IMR-90 (cell line): ENCODE measurements at regions not wholly inside any gene's neighbourhood (a gene's known extent, or its start where the extent isn't known, plus 50 kb on each side); places are given as distances from the start of the nearest gene placed in this dataset.
"Not testable (repeated sequence)": the region's sequence is repeated elsewhere in the genome, so short reads cannot be mapped to it uniquely, and the experiment has no call there.

Source experiments
- ATAC-seq: fragments of 200-7000 bp; cut with Tn5 transposase; 2 replicates; pipeline ENCODE4 v1.9.1; 2020; ENCODE audit warnings: low read depth, mild to moderate bottlenecking, moderate library complexity
- BruUV-seq: library from RNA; stranded (reverse); fragments of 400-500 nt; replicated peaks from 2 replicates; lab custom pipeline; 2021; lab: Mats Ljungman, UMichigan
- CTCF ChIA-PET: fragments of 300-600 bp; formaldehyde crosslinking; extraction: SDS; loops from one replicate; lab custom pipeline; 2021; ENCODE audit warnings: antibody characterized with exemption; lab: Yijun Ruan, JAX
- POLR2A ChIA-PET: fragments of 300-600 bp; sonication (Branson Sonifier 250); formaldehyde crosslinking; loops from one replicate; lab custom pipeline; 2022; ENCODE audit warnings: antibody characterized with exemption; ENCODE audit not compliant: unreplicated experiment; lab: Charles Lee
- DNase-seq: peaks from one replicate; pipeline ENCODE4 v3.0.0; 2013
- H2AFZ ChIP-seq: replicated peaks from 2 replicates; pipeline ENCODE3; 2013; ENCODE audit warnings: low read length, mild to moderate bottlenecking; ENCODE audit not compliant: poor library complexity
- H2AK5ac ChIP-seq: 2 replicates; pipeline ENCODE4 v1.6.1; 2013; ENCODE audit warnings: low read depth, low read length, inconsistent platforms
- H2AK9ac ChIP-seq: replicated peaks from 2 replicates; pipeline ENCODE3; 2013; ENCODE audit warnings: mild to moderate bottlenecking, low read depth, low read length, moderate library complexity; ENCODE audit not compliant: poor library complexity
- H2BK120ac ChIP-seq: 2 replicates; pipeline ENCODE4 v1.6.1; 2013; ENCODE audit warnings: low read depth, low read length, inconsistent platforms
- H2BK15ac ChIP-seq: 3 replicates; pipeline ENCODE4 v1.6.1; 2013; ENCODE audit warnings: low read depth, low read length, inconsistent platforms
- H2BK20ac ChIP-seq: 2 replicates; pipeline ENCODE4 v1.6.1; 2013; ENCODE audit warnings: low read depth, mild to moderate bottlenecking, inconsistent platforms, low read length, moderate library complexity
- H2BK5ac ChIP-seq: 2 replicates; pipeline ENCODE4 v1.6.1; 2013; ENCODE audit warnings: mild to moderate bottlenecking, low read depth, low read length, inconsistent platforms; ENCODE audit not compliant: poor library complexity, severe bottlenecking
- H3K14ac ChIP-seq: replicated peaks from 2 replicates; pipeline ENCODE4 v1.6.1; 2013; ENCODE audit warnings: low read depth, low read length, inconsistent platforms
- H3K18ac ChIP-seq: 2 replicates; pipeline ENCODE4 v1.6.1; 2013; ENCODE audit warnings: low read depth, low read length, control low read depth
- H3K23ac ChIP-seq: 2 replicates; pipeline ENCODE4 v1.6.1; 2013; ENCODE audit warnings: low read depth, low read length, inconsistent platforms
- H3K27ac ChIP-seq: 2 replicates; pipeline ENCODE4 v1.5.1; 2013; ENCODE audit warnings: mild to moderate bottlenecking, control low read depth, low read length; ENCODE audit not compliant: insufficient read depth
- H3K27me3 ChIP-seq: 2 replicates; pipeline ENCODE4 v1.6.1; 2013; ENCODE audit warnings: low read length; ENCODE audit not compliant: control insufficient read depth, insufficient read depth
- H3K36me3 ChIP-seq: 2 replicates; pipeline ENCODE4 v1.6.1; 2013; ENCODE audit warnings: low read length, mixed read lengths; ENCODE audit not compliant: control insufficient read depth, insufficient read depth
- H3K4ac ChIP-seq: 2 replicates; pipeline ENCODE4 v1.6.1; 2013; ENCODE audit warnings: low read depth, low read length, inconsistent platforms
- H3K4me1 ChIP-seq: 2 replicates; pipeline ENCODE4 v1.6.1; 2013; ENCODE audit warnings: low read length, mixed read lengths; ENCODE audit not compliant: control insufficient read depth, insufficient read depth
- H3K4me2 ChIP-seq: 2 replicates; pipeline ENCODE4 v1.6.1; 2013; ENCODE audit warnings: low read depth, mild to moderate bottlenecking, control low read depth, low read length, moderate library complexity
- H3K4me3 ChIP-seq: 2 replicates; pipeline ENCODE4 v1.5.1; 2013; ENCODE audit warnings: low read depth, mild to moderate bottlenecking, control low read depth, low read length, moderate library complexity; ENCODE audit not compliant: insufficient read depth
- H3K56ac ChIP-seq: 2 replicates; pipeline ENCODE4 v1.6.1; 2013; ENCODE audit warnings: low read length, inconsistent platforms; ENCODE audit not compliant: insufficient read depth; ENCODE audit errors: extremely low read depth
- H3K79me1 ChIP-seq, 2 experiments: 2 replicates each; pipeline ENCODE4 v1.6.1; 2013; ENCODE audit warnings: low read length in 2 of 2, inconsistent platforms in 1 of 2, low read depth in 1 of 2
- H3K9ac ChIP-seq: 2 replicates; pipeline ENCODE4 v1.6.1; 2013; ENCODE audit warnings: low read depth, low read length, control low read depth
- H3K9me1 ChIP-seq: 2 replicates; pipeline ENCODE4 v1.6.1; 2013; ENCODE audit warnings: low read length, inconsistent platforms; ENCODE audit not compliant: insufficient read depth
- H3K9me3 ChIP-seq: 2 replicates; pipeline ENCODE4 v1.6.1; 2013; ENCODE audit warnings: low read length; ENCODE audit not compliant: control insufficient read depth, insufficient read depth
- H4K20me1 ChIP-seq: 2 replicates; pipeline ENCODE4 v1.6.1; 2013; ENCODE audit warnings: low read length, inconsistent platforms; ENCODE audit not compliant: insufficient read depth
- H4K5ac ChIP-seq: 2 replicates; pipeline ENCODE4 v1.6.1; 2013; ENCODE audit warnings: mild to moderate bottlenecking, low read depth, low read length, control low read depth
- H4K8ac ChIP-seq, 2 experiments: 2 replicates each; pipeline ENCODE4 v1.6.1; 2013; ENCODE audit warnings: low read depth in 2 of 2, low read length in 2 of 2, control low read depth in 1 of 2, inconsistent platforms in 1 of 2
- H4K91ac ChIP-seq: 2 replicates; pipeline ENCODE4 v1.6.1; 2013; ENCODE audit warnings: low read depth, low read length, inconsistent platforms; ENCODE audit not compliant: insufficient read depth
- WGBS, 2 experiments: methylation state at CpG; one replicate each; pipeline versions ENCODE4 v1.1.5 to v1.1.7; 2013; ENCODE audit warnings: missing lambda C conversion rate in 2 of 2; ENCODE audit not compliant: insufficient read length in 1 of 2; ENCODE audit errors: extremely low coverage in 2 of 2; 5-methylcytosine and 5-hydroxymethylcytosine counted together
- dilution Hi-C: fragments of 300-500 bp; cut with HindIII; formaldehyde crosslinking; loops from one replicate; pipeline ENCODE4 v1.14.3; 2018; ENCODE audit warnings: low sequenced_read_pairs; ENCODE audit not compliant: unreplicated experiment
- in situ Hi-C: fragments of 300-500 bp; cut with MboI; formaldehyde crosslinking; loops from 3 replicates; pipeline ENCODE4 v1.14.3; 2019; ENCODE audit warnings: low sequenced_read_pairs, inconsistent platforms, mixed read lengths
- intact Hi-C: fragments of 100-400 bp; cut with micrococcal nuclease; formaldehyde crosslinking; loops from 2 replicates; pipeline ENCODE4 v1.10.0; 2022

DNA sequence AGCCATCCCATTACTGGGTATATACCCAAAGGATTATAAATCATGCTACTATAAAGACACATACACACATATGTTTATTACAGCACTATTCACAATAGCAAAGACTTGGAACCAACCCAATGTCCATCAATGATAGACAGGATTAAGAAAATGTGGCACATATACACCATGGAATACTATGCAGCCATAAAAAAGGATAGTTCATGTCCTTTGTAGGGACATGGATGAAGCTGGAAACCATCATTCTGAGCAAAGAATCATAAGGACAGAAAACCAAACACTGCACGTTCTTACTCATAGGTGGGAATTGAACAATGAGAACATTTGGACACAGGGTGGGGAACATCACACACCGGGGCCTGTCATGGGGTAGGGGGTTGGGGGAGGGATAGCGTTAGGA, 60.3 kb upstream of the NMU start:
- H2BK20ac ChIP-seq, H2AFZ ChIP-seq, H4K5ac ChIP-seq, H3K23ac ChIP-seq, H3K9me1 ChIP-seq, H3K27me3 ChIP-seq, H3K9me3 ChIP-seq, H3K79me1 ChIP-seq, H3K36me3 ChIP-seq, H2AK9ac ChIP-seq, H3K4me1 ChIP-seq, H3K18ac ChIP-seq, H3K14ac ChIP-seq, H4K91ac ChIP-seq, in situ Hi-C loops, H2AK5ac ChIP-seq, H3K9ac ChIP-seq, BruUV-seq, H3K27ac ChIP-seq, POLR2A ChIA-PET, intact Hi-C loops, H4K20me1 ChIP-seq, H3K56ac ChIP-seq, H3K4me2 ChIP-seq, H4K8ac ChIP-seq, H3K4me3 ChIP-seq, DNase-seq, CTCF ChIA-PET, ATAC-seq, H2BK15ac ChIP-seq, H3K4ac ChIP-seq, dilution Hi-C loops, H2BK120ac ChIP-seq, H2BK5ac ChIP-seq: not testable (repeated sequence)
- WGBS, 2 experiments: no CpG with 5 or more reads among the region's 3 CpGs
